Activated CD4-positive, alpha-beta T cell treated with anti-CD3 and anti-CD28 coated beads for 36 hours (primary cell): ENCODE measurements at regions not wholly inside any gene's neighbourhood (a gene's known extent, or its start where the extent isn't known, plus 50 kb on each side); places are given as distances from the start of the nearest gene placed in this dataset.
"Not testable (repeated sequence)": the region's sequence is repeated elsewhere in the genome, so short reads cannot be mapped to it uniquely, and the experiment has no call there.

Experiments
- ATAC-seq: fragments of 200-7000 bp; cut with Tn5 transposase; one replicate; pipeline ENCODE4 v1.10.0; 2021; ENCODE audit warnings: mild to moderate bottlenecking, moderate library complexity
- CTCF ChIA-PET: fragments of 350-600 bp; sonication (Branson Sonifier 250); formaldehyde crosslinking; loops from one replicate; lab custom pipeline; 2021; ENCODE audit warnings: antibody characterized with exemption; lab: Charles Lee
- POLR2A ChIA-PET: fragments of 350-600 bp; sonication (Branson Sonifier 250); formaldehyde crosslinking; loops from one replicate; lab custom pipeline; 2021; ENCODE audit warnings: antibody characterized with exemption, inconsistent platforms; lab: Charles Lee
- DNase-seq: peaks from one replicate; pipeline ENCODE4 v3.0.0-alpha.2; 2020
- H3K27ac Mint-ChIP-seq: one replicate; pipeline ENCODE4 v1.8.0; 2021; ENCODE audit warnings: mixed read lengths
- H3K27me3 Mint-ChIP-seq: one replicate; pipeline ENCODE4 v1.8.0; 2021; ENCODE audit warnings: mixed read lengths
- H3K36me3 Mint-ChIP-seq: one replicate; pipeline ENCODE4 v1.8.0; 2021; ENCODE audit warnings: low read depth, mixed read lengths
- H3K4me1 Mint-ChIP-seq: one replicate; pipeline ENCODE4 v1.8.0; 2021; ENCODE audit warnings: mixed read lengths
- H3K4me3 Mint-ChIP-seq: one replicate; pipeline ENCODE4 v1.8.0; 2021; ENCODE audit warnings: mild to moderate bottlenecking, moderate library complexity, mixed read lengths
- H3K9me3 Mint-ChIP-seq: one replicate; pipeline ENCODE4 v1.8.0; 2021; ENCODE audit warnings: low read depth, mixed read lengths
- intact Hi-C, 2 experiments: fragments of 100-400 bp; cut with DNase I in 1 of 2; cut with micrococcal nuclease in 1 of 2; formaldehyde crosslinking; loops; one replicate each; pipeline versions ENCODE4 v1.14.2 to v1.15.1; 2022 to 2024; cut with DNase I, micrococcal nuclease

- ChIA-PET POLR2A (no interaction called here), CTCF (no interaction called here)
- H3K4me1 Mint-ChIP-seq, result no peaks in the 10 kb centered on the region
- H3K4me3 Mint-ChIP-seq, result no peak overlapping the region
- H3K36me3 Mint-ChIP-seq, result no peaks in the 10 kb centered on the region
- DNase-seq, result no peak
- no peaks in the 10 kb centered on the region for H3K9me3 Mint-ChIP-seq
- ATAC-seq, result no peak
- intact Hi-C loops, result no loop called here
- H3K27ac Mint-ChIP-seq, result no peak overlapping the region
- peaks cover 19% of the 10 kb centered on the region for H3K27me3 Mint-ChIP-seq
Observed at GRCh38 chr9:19876569-19877316, 87.9 kb upstream of the SLC24A2 start.

- CTCF ChIA-PET, result interaction anchor here (0.6 kb wide), 1 partner anchor 89 kb away, joined by 3 read pairs; no protein-coding TSS in a partner anchor
- no peaks in the 10 kb centered on the region for H3K4me1 Mint-ChIP-seq
Observed at GRCh38 chr9:19875291-19875920, 86.6 kb upstream of the SLC24A2 start.

GRCh38 chr9:19873188-19873587 lies 84.4 kb upstream of the SLC24A2 start:
- H3K9me3 Mint-ChIP-seq, H3K4me3 Mint-ChIP-seq, ATAC-seq, intact Hi-C loops, DNase-seq, POLR2A ChIA-PET, H3K36me3 Mint-ChIP-seq, H3K27ac Mint-ChIP-seq, H3K4me1 Mint-ChIP-seq: not testable (repeated sequence)
- CTCF ChIA-PET, result interaction anchor here (0.7 kb wide), 1 partner anchor 639 kb away, joined by 3 read pairs; no protein-coding TSS in a partner anchor
- peaks cover 17% of the 10 kb centered on the region for H3K27me3 Mint-ChIP-seq

More at GRCh38 chr9:19875291-19875920, 86.6 kb upstream of the SLC24A2 start:
- H3K36me3 Mint-ChIP-seq, result no peaks in the 10 kb centered on the region
- intact Hi-C loops, result no loop called here
- POLR2A ChIA-PET, result no interaction called here
- no peak overlapping the region for H3K4me3 Mint-ChIP-seq
- H3K27ac Mint-ChIP-seq, result no peak overlapping the region
- peaks cover 5% of the 10 kb centered on the region for H3K9me3 Mint-ChIP-seq
- peaks cover 19% of the 10 kb centered on the region for H3K27me3 Mint-ChIP-seq
- ATAC-seq, result no peak
- DNase-seq, result no peak

GRCh38 chr9:19870988-19871387 lies 82.2 kb upstream of the SLC24A2 start:
- peaks cover 13% of the 10 kb centered on the region for H3K27me3 Mint-ChIP-seq
- H3K4me3 Mint-ChIP-seq, result no peak overlapping the region
- no peaks in the 10 kb centered on the region for H3K4me1 Mint-ChIP-seq
- DNase-seq (no peak), ATAC-seq (no peak)
- POLR2A ChIA-PET, result no interaction called here
- CTCF ChIA-PET, result no interaction called here
- peaks cover 5% of the 10 kb centered on the region for H3K9me3 Mint-ChIP-seq
- intact Hi-C loops, result no loop called here
- no peaks in the 10 kb centered on the region for H3K36me3 Mint-ChIP-seq
- H3K27ac Mint-ChIP-seq, result no peak overlapping the region

GRCh38 chr9:19840953-19841352 lies 52.1 kb upstream of the SLC24A2 start:
- H3K36me3 Mint-ChIP-seq, result no peaks in the 10 kb centered on the region
- H3K9me3 Mint-ChIP-seq, result no peaks in the 10 kb centered on the region
- H3K4me3 Mint-ChIP-seq, result no peak overlapping the region
- ATAC-seq (no peak), DNase-seq (no peak)
- no peaks in the 10 kb centered on the region for H3K4me1 Mint-ChIP-seq
- H3K27ac Mint-ChIP-seq, result no peak overlapping the region
- intact Hi-C loops, result no loop called here
- CTCF ChIA-PET, result no interaction called here
- POLR2A ChIA-PET, result no interaction called here
- H3K27me3 Mint-ChIP-seq, result no peaks in the 10 kb centered on the region
